HL-60 (cell line): ENCODE measurements at regions not wholly inside any gene's neighbourhood (a gene's known extent, or its start where the extent isn't known, plus 50 kb on each side); places are given as distances from the start of the nearest gene placed in this dataset.

Source experiments
- DNase-seq, 2 experiments: peaks; one replicate each; pipeline ENCODE4 v3.0.0-alpha.2; 2010 to 2020; ENCODE audit warnings: low read depth in 1 of 2, low spot score in 1 of 2
- H3K27ac ChIP-seq: fragments of 250-450 bp; sonication (Bioruptor Pico); replicated peaks from 2 replicates; pipeline ENCODE4 v1.5.1; 2020; ENCODE audit warnings: mild to moderate bottlenecking, moderate library complexity
- H3K27me3 ChIP-seq: fragments of 250-450 bp; sonication (Bioruptor Pico); 2 replicates; pipeline ENCODE4 v1.5.1; 2021; ENCODE audit warnings: mild to moderate bottlenecking, moderate library complexity; ENCODE audit not compliant: insufficient read depth, poor library complexity, severe bottlenecking
- H3K4me3 ChIP-seq: replicated peaks from 2 replicates; pipeline ENCODE4 v1.5.1; 2011; ENCODE audit warnings: mild to moderate bottlenecking, control low read depth, low read length; ENCODE audit not compliant: insufficient read depth
- CTCF ChIP-seq: IDR thresholded peaks from one replicate; pipeline ENCODE4 v1.5.1; 2011; ENCODE audit warnings: low read length, control low read depth, inconsistent platforms; ENCODE audit not compliant: insufficient read depth
- GABPA ChIP-seq: IDR thresholded peaks from 2 replicates; pipeline ENCODE4 v1.6.1; 2012; ENCODE audit warnings: low read depth
- POLR2AphosphoS5 ChIP-seq: IDR thresholded peaks from 2 replicates; pipeline ENCODE4 v1.6.1; 2012; ENCODE audit warnings: low read depth
- REST ChIP-seq: IDR thresholded peaks from 2 replicates; pipeline ENCODE4 v1.6.1; 2012; ENCODE audit warnings: low read depth; ENCODE audit not compliant: insufficient replicate concordance
- SPI1 ChIP-seq: IDR thresholded peaks from 2 replicates; pipeline ENCODE4 v1.6.1; 2012; ENCODE audit warnings: low read depth, mild to moderate bottlenecking, borderline replicate concordance

DNA sequence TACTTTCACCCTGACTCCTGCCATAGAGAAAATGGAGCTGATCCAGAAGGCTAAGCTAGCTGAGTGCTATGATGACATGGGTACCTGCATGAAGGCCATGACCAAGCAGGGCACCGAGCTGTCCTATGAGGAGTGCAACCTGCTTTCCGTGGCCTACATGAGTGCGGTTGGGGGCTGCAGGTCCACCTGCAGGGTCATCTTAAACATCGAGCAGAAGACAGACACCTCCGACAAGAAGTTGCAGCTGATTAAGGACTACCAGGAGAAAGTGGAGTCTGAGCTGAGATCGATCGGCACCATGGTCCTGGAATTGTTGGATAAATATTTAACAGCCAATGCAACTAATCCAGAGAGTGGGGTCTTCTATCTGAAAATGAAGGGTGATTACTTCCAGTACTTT lies 438.0 kb downstream of the TMA16 start:
- Histone ChIP-seq H3K27me3 (no peaks in the 10 kb centered on the region), H3K27ac (no peak overlapping the region), H3K4me3 (no peak overlapping the region)
- DNase-seq: no peak
- TF ChIP-seq REST (no peak), SPI1 (no peak), POLR2AphosphoS5 (no peak), GABPA (no peak), CTCF (no peak)

- no peaks in the 10 kb centered on the region for H3K27me3 ChIP-seq
Measured at GRCh38 chr4:163939597-163939996, 445.1 kb downstream of the TMA16 start.

More at GRCh38 chr4:163939597-163939996, 445.1 kb downstream of the TMA16 start:
- no peak for DNase-seq
- no peak overlapping the region for H3K27ac ChIP-seq
- TF ChIP-seq REST: no peak
- no peak for TF ChIP-seq CTCF
- TF ChIP-seq POLR2AphosphoS5: no peak
- TF ChIP-seq SPI1: no peak
- TF ChIP-seq GABPA: no peak
- H3K4me3 ChIP-seq: no peak overlapping the region
